ENCODE measurements at regions not wholly inside any gene's neighbourhood (a gene's known extent, or its start where the extent isn't known, plus 50 kb on each side); places are given as distances from the start of the nearest gene placed in this dataset.
A peak's percentile ranks its signal among the peaks of the same experiment; 100 is the strongest.

DNA sequence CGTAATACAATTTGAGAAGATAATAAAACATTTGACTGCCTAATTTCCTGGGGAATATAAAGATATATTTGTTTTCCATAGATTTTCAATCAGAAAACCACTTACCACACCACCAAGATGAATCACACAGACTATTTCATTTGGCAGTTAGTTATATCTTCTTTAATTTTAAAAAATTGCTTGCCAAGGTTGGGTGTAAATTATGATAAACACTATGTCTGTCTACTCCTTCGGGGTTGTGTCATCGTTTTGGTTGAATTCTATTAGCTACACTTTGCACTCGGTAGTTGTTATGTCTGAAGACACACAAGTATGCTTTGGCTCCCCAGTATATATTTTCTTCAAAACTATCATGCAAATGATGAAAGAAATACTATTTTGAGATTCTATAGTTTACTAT lies 594.8 kb upstream of the SEMA3D start:
- no peak overlapping the region for H3K27ac Mint-ChIP-seq
- DNase-seq: no peak
- H3K4me3 Mint-ChIP-seq: no peak overlapping the region
- H3K36me3 Mint-ChIP-seq (ENCODE audit: low read depth): no peaks in the 10 kb centered on the region
- no peaks in the 10 kb centered on the region for H3K4me1 Mint-ChIP-seq (ENCODE audit: low read depth)
- TF ChIP-seq, protein P1, sequence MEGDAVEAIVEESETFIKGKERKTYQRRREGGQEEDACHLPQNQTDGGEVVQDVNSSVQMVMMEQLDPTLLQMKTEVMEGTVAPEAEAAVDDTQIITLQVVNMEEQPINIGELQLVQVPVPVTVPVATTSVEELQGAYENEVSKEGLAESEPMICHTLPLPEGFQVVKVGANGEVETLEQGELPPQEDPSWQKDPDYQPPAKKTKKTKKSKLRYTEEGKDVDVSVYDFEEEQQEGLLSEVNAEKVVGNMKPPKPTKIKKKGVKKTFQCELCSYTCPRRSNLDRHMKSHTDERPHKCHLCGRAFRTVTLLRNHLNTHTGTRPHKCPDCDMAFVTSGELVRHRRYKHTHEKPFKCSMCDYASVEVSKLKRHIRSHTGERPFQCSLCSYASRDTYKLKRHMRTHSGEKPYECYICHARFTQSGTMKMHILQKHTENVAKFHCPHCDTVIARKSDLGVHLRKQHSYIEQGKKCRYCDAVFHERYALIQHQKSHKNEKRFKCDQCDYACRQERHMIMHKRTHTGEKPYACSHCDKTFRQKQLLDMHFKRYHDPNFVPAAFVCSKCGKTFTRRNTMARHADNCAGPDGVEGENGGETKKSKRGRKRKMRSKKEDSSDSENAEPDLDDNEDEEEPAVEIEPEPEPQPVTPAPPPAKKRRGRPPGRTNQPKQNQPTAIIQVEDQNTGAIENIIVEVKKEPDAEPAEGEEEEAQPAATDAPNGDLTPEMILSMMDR (IDR thresholded peaks at IDR 0.05): no peak
- H3K27me3 Mint-ChIP-seq (ENCODE audit: insufficient read depth): no peaks in the 10 kb centered on the region
- peaks cover 9% of the 10 kb centered on the region; the same call in 1 of the 2 replicates for H3K9me3 Mint-ChIP-seq

GRCh38 chr7:85776691-85777345 lies 590.0 kb upstream of the SEMA3D start:
- no peaks in the 10 kb centered on the region for H3K36me3 Mint-ChIP-seq (ENCODE audit: low read depth)
- TF ChIP-seq, protein P1 (IDR thresholded peaks at IDR 0.05): no peak
- H3K4me1 Mint-ChIP-seq (ENCODE audit: low read depth): peaks cover 16% of the 10 kb centered on the region; the same call in 1 of the 2 replicates
- DNase-seq: no peak
- no peak overlapping the region for H3K27ac Mint-ChIP-seq
- H3K4me3 Mint-ChIP-seq: no peak overlapping the region
- no peaks in the 10 kb centered on the region for H3K27me3 Mint-ChIP-seq (ENCODE audit: insufficient read depth)
- H3K9me3 Mint-ChIP-seq: no peaks in the 10 kb centered on the region

GRCh38 chr7:85775431-85775830 lies 588.6 kb upstream of the SEMA3D start:
- DNase-seq: no peak
- Mint-ChIP-seq H3K27me3 (ENCODE audit: insufficient read depth) (no peaks in the 10 kb centered on the region), H3K4me3 (no peak overlapping the region), H3K27ac (no peak overlapping the region), H3K9me3 (no peaks in the 10 kb centered on the region), H3K4me1 (ENCODE audit: low read depth) (peaks cover 16% of the 10 kb centered on the region; the same call in 1 of the 2 replicates), H3K36me3 (ENCODE audit: low read depth) (no peaks in the 10 kb centered on the region)
- TF ChIP-seq, protein P1 (IDR thresholded peaks at IDR 0.05): no peak

- no peak overlapping the region for H3K4me3 Mint-ChIP-seq
- DNase-seq: no peak
- H3K27ac Mint-ChIP-seq: no peak overlapping the region
- H3K9me3 Mint-ChIP-seq: no peaks in the 10 kb centered on the region
- TF ChIP-seq, protein P1 (IDR thresholded peaks at IDR 0.05): no peak
- H3K27me3 Mint-ChIP-seq (ENCODE audit: insufficient read depth): no peaks in the 10 kb centered on the region
- H3K4me1 Mint-ChIP-seq (ENCODE audit: low read depth): peaks cover 16% of the 10 kb centered on the region; the same call in 1 of the 2 replicates
- H3K36me3 Mint-ChIP-seq (ENCODE audit: low read depth): no peaks in the 10 kb centered on the region
Measured at GRCh38 chr7:85774986-85775385, 588.1 kb upstream of the SEMA3D start.

GRCh38 chr7:85773116-85773728 lies 586.4 kb upstream of the SEMA3D start:
- DNase-seq: peak; percentile 57
- Mint-ChIP-seq H3K4me3 (peak overlapping the region; percentile 62), H3K27me3 (ENCODE audit: insufficient read depth) (no peaks in the 10 kb centered on the region), H3K36me3 (ENCODE audit: low read depth) (no peaks in the 10 kb centered on the region), H3K9me3 (no peaks in the 10 kb centered on the region), H3K27ac (peak overlapping the region; percentile 59; the same call in 1 of the 2 replicates), H3K4me1 (ENCODE audit: low read depth) (peaks cover 16% of the 10 kb centered on the region; the same call in 1 of the 2 replicates)
- TF ChIP-seq, protein P1 (IDR thresholded peaks at IDR 0.05): no peak
